ENCODE measurements at regions not wholly inside any gene's neighbourhood (a gene's known extent, or its start where the extent isn't known, plus 50 kb on each side); places are given as distances from the start of the nearest gene placed in this dataset.

DNA sequence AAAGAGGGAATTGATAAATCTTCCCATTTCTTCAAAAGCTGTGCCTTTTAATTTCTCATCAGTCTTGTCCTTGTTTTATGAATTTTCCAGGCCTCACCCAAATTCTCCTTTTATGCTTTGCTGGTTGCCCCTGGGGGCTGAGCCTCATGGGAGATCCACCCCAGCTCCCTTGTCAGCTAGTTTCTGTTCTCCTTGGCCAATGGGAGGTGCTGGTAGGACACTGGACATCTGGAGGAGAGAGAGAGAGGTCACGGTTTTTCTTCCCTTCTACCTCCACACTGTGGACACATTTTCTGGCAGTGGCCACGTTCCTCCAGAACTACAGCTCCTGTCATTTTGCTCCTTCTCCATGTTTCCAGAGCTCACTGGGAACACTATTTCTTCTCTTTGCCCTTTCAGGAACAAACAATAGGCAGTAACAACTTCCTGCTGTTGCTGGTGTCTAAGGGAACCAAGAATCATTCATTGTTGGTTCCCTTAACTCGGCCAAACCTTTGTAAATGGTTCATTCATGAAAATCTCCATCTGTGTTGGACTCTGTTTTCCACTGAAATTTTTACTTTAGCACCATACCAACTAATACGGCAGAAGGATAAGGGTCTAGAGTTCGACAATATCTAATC is 334.5 kb downstream of the GPAT3 start:
- H3K27ac ChIP-seq: no peak overlapping the region

GRCh38 chr4:83866834-83867621 is 331.1 kb downstream of the GPAT3 start:
- H3K4me1 ChIP-seq: no peaks in the 10 kb centered on the region
- no peaks in the 10 kb centered on the region for H3K36me3 ChIP-seq
- no peak overlapping the region for H3K27ac ChIP-seq
- no peak overlapping the region for H3K4me3 ChIP-seq
- no peaks in the 10 kb centered on the region for H3K9me3 ChIP-seq
- TF ChIP-seq CTCF (IDR thresholded peaks at IDR 0.05): no peak
- DNase-seq: no peak
- intact Hi-C loops (cut with DNase I; ENCODE audit: low total_unique reads): no loop called here
- H3K27me3 ChIP-seq: no peaks in the 10 kb centered on the region

More for the DNA sequence above, 334.5 kb downstream of the GPAT3 start:
- H3K9me3 ChIP-seq: no peaks in the 10 kb centered on the region
- no peak for TF ChIP-seq CTCF (IDR thresholded peaks at IDR 0.05)
- no peak overlapping the region for H3K4me3 ChIP-seq
- intact Hi-C loops (cut with DNase I; ENCODE audit: low total_unique reads): no loop called here
- no peak for DNase-seq
- no peaks in the 10 kb centered on the region for H3K27me3 ChIP-seq
- no peaks in the 10 kb centered on the region for H3K4me1 ChIP-seq
- H3K36me3 ChIP-seq: no peaks in the 10 kb centered on the region

GRCh38 chr4:83865417-83866150 is 329.7 kb downstream of the GPAT3 start:
- H3K27ac ChIP-seq: no peak overlapping the region

DNA sequence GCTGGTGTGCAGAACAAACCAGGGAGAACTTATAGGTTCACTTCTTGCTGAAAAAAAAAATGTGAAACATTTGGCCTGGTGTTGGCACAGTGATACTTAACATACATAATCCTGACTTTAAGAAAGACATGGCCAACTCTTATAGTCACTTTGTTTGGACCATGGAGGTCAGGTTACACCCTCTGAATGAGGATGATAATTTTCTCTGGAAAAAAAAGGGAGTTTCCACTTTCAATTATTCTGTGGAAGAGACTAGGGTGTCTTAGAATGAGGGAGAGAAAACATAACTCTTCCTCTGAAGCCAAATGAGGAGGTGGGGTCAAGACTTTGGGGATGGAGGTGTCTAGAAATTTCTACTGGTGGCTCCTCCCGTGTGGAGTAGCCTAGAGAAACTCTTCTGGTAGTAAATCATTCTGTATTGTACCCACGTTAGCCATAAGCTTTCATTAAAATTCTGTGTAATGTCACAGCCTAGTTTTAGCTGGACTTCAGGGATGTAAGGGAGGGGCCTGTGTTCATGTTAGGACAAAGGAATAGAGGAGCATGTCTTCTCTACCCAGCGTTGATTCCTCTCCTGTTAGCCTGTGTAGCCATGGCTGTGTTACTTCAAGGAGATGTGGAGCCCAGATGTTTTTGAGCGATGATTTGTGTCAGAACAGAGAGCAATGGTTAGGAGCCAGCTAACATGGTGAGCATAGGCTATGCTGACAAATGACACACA is 328.3 kb downstream of the GPAT3 start:
- no peak overlapping the region for H3K4me3 ChIP-seq
- DNase-seq: no peak
- TF ChIP-seq CTCF (IDR thresholded peaks at IDR 0.05): no peak
- H3K4me1 ChIP-seq: no peaks in the 10 kb centered on the region
- H3K9me3 ChIP-seq: no peaks in the 10 kb centered on the region
- H3K27me3 ChIP-seq: no peaks in the 10 kb centered on the region
- intact Hi-C loops (cut with DNase I; ENCODE audit: low total_unique reads): no loop called here
- H3K36me3 ChIP-seq: no peaks in the 10 kb centered on the region
- H3K27ac ChIP-seq: no peak overlapping the region

More at GRCh38 chr4:83865417-83866150, 329.7 kb downstream of the GPAT3 start:
- intact Hi-C loops (cut with DNase I; ENCODE audit: low total_unique reads): no loop called here
- no peak for TF ChIP-seq CTCF (IDR thresholded peaks at IDR 0.05)
- H3K4me1 ChIP-seq: no peaks in the 10 kb centered on the region
- no peaks in the 10 kb centered on the region for H3K27me3 ChIP-seq
- no peak overlapping the region for H3K4me3 ChIP-seq
- no peaks in the 10 kb centered on the region for H3K9me3 ChIP-seq
- DNase-seq: no peak
- no peaks in the 10 kb centered on the region for H3K36me3 ChIP-seq

- Histone ChIP-seq H3K9me3 (no peaks in the 10 kb centered on the region), H3K4me3 (no peak overlapping the region), H3K4me1 (no peaks in the 10 kb centered on the region), H3K36me3 (no peaks in the 10 kb centered on the region), H3K27me3 (no peaks in the 10 kb centered on the region), H3K27ac (no peak overlapping the region)
- intact Hi-C loops (cut with DNase I; ENCODE audit: low total_unique reads): no loop called here
- DNase-seq: no peak
- no peak for TF ChIP-seq CTCF (IDR thresholded peaks at IDR 0.05)
Measured at GRCh38 chr4:83862471-83862870, 326.6 kb downstream of the GPAT3 start.
